ENCODE measurements at regions not wholly inside any gene's neighbourhood (a gene's known extent, or its start where the extent isn't known, plus 50 kb on each side); places are given as distances from the start of the nearest gene placed in this dataset.

DNA sequence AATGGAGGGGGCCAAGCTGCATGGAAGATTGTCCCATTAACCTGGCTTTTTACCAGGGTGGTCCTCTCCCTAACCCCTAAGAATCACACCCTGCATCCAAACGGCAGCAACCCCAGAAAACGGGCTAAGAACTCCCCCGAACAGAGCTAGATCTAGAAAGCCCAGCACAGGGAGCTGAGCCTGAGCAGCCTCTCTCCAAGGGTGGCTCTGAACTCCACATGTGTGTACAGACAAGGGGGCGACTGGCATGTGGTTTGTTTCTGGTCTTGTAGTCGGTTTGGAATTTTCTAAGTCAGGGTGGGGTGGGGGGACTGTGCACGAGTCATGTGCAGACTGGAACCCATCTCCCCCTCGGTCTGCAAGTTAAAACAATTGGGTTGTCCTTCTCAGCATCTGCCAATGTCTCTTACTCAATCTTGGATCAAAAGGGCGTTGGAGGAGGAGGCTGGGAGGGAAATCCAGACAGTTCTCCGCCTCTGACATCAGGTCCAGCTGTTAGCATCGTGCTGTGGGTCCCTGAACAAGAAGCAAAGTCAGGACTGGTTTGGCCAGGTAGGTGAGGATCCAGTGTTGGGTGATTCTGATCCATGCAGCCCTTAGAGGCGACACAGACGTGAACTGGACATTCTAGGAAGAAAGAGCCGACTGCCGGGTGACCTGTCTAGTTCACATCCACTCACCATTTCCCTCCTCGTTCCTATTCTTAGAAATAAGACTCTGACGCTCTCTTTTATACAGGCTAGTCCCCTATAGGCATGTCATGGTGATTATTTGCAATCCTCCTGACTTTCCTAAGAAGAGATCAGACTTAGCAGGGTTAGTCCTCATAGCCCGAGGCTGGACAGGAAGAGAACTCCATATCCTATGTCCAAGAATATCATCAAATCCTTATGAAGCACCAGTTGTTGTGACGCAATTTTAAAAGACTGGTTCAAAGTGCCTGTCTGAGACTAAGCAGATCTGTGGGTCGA lies 381.8 kb downstream of the SOX9 start:
- peak; percentile 29 for DNase-seq (ENCODE audit: low spot score)

DNA sequence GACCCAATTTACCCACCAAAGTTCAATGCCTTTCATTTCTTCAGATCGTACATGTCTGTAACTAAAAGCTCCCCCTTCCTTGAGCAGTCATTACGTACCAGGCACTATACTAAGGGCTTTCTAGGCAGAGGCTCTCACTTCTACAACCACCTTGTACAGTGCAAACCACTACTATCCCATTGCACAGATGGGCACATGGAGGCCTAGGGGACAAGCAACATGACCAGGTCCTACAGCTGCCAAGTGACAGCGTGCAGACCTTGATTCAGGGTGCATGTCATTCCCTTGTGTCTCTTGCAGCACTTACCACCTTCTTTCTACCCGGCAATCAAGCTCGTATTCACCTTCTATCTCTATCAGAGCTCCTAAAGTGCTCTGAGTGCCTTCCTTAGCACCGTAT lies 382.7 kb downstream of the SOX9 start:
- DNase-seq (ENCODE audit: low spot score) = no peak

DNA sequence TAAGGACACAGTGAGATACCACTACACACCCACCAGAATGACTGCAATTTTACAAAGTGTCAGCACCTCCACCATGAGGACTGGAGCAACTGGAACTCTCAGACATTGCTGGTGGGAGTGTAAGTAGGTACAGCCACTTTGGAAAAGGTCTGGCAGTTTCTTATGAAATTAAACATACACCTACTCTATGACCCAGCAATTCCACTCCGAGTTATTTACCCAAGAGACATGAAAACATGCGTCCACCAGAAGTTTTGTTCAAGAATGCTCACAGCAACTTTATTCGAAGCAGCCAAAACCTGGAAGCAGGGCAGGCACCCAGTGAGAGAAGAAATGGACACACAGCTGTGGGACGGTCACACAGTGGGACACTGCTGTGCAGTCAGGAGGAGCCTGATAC lies 384.0 kb downstream of the SOX9 start:
- no peak for DNase-seq (ENCODE audit: low spot score)

DNA sequence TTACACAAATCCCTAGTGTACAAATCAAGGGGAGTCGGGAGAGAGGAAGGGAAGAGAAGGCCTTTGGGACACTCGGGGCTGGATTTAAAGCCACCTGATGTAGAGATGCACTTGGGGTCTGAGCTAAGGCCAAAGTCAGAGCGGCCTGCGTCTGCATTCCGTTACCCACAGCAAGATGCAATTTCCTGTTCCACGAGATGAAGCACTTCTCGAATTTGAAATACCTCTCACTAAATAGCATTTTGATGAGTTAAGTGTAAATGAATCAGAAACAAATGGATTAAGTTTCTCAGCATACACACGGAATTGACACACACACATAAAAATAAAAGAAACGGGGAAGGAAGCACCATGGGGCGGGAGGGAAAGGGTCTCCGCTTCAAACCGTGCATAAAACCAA lies 386.0 kb downstream of the SOX9 start:
- no peak for DNase-seq (ENCODE audit: low spot score)

DNA sequence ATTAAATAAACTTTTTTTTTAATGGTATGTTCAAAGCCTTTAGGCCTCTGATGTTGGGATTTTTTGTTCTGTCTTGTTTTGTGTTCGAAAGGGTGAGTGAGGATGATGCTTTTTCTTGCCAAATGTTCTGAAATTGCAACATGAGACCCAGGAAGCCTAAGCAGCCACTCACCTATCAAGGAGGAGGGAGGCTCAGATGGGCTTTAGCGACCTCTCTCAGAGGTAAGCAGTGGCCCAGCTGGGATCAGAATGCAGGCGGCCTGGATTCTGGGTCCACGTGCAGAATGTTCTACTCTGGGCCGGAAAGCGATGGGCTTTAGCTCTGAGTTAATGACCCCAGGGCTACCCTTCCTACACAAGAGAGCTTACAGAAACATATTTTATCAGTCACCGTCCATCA lies 386.6 kb downstream of the SOX9 start:
- DNase-seq (ENCODE audit: low spot score) = no peak

DNA sequence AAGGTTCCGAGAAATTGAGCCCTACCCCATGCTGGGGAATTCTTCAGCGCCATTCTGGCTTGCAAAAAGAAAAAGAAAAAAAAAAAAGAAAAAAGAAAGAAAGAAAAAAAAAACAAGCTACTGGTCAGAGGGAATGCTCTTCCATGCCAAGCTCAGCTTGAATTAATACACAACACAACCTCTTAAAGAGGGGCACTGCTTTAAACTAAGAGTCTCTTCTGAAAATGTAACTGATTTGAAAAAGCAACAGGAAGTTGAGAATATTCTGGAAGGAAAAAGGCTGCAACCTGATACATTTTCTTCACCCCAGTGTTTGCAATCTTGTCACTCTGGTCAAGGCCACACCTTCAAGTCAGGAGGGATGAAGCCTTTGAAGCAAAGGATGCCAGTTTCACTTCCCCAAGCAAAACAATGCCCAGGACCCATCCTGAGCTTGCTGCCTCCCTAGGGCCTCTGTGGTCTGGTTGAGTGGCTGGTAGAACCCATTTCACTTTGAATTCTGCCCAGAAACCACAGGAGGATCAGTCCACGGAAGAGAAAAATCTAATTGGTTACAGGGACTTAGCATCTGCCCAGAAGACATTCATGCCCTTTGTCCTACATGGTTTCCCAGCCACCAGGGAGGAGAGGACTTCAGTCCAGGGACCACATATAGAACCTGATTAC lies 389.7 kb downstream of the SOX9 start:
- DNase-seq (ENCODE audit: low spot score) = peak; percentile 26

DNA sequence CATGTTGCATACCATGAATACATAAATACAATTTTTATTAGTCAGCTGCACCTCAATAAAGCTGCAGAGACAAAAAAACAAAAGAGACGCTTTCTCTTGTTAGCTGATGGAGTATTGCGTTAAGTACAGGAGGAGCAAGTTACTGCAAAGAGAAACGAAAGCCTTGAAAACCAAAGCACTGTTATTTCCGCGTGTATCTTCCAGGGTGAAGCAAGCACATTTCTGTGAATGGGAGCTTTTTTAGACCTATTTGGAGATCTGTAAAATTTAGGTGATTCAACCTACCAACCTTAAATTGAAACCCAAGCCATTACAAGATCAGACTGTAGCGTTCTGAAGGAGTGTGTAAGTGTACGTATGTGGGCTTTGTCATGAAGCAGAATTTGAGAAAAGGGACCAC lies 390.4 kb downstream of the SOX9 start:
- no peak for DNase-seq (ENCODE audit: low spot score)

DNA sequence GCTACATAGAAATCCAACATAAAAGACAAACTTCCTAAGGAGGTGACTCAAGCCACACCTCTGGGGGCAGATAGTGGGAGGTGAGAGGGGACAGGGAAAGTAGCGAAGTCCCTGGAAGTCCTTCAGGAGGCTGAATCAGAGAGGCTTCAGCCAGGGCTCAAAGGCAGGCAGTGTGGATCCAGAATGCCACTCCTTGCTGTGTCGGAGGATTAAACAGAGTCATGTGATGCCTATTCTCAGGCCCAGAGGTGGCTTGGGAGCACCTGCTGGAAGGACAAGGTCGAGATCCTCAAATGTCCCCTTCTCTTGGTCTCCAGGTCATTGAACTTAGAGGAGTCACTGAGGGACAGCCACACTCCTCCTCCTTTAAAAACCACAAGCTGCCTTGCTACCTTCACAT lies 391.1 kb downstream of the SOX9 start:
- no peak for DNase-seq (ENCODE audit: low spot score)

DNA sequence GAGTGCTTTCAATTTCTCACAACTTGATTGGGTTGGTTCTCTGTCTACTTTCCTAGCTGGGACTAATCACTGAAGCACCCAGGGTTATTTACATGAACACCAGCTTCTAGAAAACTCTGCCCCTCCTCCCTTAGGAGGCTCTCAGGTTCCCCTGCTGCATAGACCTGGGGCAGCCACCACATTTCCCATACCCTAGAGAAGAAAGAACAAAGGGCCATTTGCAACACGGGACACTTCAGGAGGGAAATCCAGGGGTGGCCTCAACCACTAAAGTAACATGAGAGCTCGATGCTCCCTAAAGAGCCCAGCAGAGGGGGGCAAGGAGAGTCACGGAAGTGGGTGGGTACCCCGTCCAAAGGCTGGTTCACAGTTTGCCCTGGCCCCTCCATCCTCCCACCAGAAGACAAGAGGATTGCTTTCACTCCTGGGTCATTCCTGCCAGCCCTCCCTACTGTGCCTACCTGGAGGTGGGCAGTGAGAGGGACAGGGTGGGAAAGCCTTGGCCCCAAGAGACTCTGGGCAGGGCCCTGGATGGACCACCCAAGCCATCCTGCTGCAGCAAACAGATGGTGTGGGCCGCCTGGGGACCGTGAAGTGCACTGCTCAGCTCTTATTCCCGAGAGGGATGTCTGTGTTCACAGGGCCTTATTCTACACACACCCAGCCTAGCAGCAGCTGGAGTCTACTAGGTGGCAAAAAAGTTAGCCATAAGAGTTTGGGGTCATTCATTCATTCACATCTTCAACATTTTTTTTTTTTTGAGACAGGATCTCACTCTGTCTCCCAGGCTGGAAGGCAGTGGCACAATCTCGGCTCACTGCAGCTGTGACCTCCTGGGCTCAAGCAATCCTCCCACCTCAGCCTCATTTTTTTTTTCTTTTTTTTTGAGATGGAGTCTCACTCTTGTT lies 392.1 kb downstream of the SOX9 start:
- DNase-seq (ENCODE audit: low spot score) = no peak

DNA sequence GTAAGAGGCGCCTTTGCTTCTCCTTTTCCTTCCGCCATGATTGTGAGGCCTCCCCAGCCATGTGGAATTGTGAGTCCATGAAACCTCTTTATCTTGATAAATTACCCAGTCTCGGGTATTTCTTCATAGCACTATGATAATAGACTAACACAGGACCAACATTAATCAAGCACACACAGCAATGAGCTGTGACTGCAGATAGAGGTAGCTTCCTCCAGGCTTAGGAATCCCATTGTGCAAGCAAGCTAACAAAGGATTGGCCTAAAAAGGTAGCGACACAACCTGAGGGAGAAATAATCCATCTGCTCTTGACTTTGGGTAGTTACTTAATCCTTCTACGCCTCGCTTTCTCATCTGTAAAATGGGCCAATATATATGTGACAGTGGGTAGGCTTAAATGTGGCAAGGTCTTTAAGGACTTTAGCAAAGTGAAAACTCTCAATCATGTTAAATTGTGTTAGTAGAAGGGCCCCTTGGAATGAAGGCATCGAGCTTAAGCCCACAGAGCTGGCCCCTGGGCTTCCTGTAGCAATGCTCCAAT lies 393.6 kb downstream of the SOX9 start:
- DNase-seq (ENCODE audit: low spot score) = no peak

DNA sequence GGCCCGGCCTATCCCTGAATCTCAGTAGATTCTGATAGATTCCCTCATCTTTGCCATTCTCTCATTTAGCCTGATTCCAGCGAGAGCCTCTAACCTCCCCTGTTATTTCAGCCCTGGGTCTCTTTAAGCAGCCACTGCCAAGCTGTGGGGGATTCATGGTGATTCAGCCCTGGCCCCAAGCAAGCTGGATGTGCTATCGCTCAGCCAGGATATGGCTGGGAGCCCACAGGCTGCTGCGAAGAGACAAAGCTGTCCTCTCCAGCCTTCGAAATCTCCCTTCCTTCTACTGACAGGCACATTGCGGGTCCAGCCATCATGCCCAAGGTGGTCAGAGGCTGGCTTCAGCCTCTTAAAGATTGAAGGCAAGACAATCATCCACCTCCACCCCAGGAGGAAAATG lies 394.1 kb downstream of the SOX9 start:
- DNase-seq (ENCODE audit: low spot score) = peak; percentile 62

DNA sequence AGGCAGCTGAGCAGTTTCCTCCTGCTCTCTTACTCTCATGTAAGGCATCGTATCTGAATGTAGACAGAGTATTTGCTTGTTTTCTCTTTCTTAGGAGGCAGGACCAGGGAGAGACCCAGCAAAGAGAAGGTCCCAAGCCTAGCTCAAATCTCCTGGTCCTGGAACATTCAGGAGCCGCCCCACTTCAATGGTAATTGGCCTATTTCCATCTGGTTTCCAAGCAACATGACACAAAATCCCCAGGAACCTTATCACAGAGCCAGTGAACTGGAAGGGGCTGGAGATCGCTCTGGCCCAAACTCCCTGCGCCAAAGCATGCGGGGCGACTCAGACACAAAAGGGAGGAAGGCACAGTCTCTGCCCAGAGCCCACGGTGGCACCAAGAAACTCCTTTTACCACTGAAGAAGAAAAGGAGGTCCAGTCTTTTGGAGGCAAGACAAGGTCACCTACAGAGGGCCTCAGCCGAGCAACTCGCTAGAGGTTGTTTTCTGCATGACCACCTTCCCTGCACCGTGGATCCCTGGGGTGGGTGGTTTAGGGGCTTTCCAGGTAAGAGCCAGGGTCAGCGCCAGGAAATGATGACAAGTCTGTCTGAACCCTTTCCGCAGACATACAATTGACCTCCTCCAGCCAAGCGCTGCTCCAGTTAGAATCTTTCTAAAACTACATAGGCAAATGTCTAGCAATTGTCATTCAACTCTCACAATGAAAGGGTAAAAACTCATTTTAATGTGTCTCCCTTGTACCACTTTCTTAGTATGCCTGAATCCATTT lies 394.7 kb downstream of the SOX9 start:
- peak; percentile 58 for DNase-seq (ENCODE audit: low spot score)

DNA sequence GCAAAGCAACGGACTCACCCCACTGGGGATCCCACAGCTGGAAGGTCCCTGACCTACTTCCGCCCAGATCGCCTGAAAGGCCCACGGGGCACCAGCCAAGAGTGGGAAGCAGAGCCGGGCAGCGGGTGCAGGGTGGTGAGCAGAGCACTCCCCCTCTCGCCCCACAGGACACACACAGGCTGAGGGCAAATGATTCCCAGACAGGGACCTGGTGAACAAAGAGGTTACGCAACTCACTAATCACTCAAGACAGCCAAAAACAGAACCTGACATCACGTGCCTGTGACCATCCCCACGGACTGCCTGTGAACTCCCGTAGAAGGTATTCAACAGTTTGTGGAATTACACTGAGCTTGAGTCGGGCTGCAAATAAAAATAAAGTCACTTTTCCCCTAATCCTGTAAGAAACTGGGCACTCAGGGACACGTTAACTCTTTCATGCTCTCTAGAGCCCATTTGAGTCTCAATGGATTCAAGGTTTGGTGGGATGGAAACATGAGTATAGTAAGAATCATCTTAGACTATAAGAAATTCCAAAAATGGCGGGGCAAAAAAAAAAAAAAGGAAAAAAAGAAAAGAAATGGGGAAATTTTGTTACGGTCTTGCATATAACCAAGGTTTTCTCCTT lies 396.1 kb downstream of the SOX9 start:
- DNase-seq (ENCODE audit: low spot score) = no peak

DNA sequence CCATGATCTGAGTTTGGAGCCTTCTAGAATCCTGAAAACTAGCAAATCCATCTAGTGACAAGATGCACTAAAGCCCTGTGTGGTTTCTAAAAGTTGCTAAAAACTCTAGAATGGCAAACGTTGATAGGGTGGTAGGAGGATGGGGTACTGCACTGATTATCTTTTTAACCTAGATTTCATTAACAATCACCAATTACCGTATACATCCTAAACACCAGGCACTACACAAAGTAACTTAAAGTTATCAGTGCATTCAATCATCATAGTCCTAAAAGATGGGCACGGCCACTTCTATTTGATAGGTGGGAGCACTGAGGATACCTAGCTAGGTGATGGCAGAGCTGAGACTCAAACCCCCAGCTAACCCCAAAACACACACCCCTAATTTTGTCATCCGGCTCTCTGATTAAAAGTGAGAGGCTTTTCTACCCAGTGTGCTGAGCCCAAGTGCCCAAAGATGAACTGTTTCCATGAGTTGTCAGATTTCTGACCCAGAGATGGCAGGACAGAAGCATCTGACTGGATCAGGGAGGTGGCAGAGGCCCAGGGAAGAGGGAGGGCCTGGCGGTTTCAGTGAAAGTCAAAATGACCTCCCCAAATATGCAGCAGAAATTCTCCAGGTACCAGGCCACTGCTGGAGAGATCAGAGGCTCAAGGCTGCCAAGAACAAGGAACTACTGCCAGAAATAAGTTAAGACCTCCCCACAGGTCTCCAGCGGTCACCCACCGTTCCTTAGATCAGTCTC lies 396.8 kb downstream of the SOX9 start:
- DNase-seq (ENCODE audit: low spot score) = no peak

DNA sequence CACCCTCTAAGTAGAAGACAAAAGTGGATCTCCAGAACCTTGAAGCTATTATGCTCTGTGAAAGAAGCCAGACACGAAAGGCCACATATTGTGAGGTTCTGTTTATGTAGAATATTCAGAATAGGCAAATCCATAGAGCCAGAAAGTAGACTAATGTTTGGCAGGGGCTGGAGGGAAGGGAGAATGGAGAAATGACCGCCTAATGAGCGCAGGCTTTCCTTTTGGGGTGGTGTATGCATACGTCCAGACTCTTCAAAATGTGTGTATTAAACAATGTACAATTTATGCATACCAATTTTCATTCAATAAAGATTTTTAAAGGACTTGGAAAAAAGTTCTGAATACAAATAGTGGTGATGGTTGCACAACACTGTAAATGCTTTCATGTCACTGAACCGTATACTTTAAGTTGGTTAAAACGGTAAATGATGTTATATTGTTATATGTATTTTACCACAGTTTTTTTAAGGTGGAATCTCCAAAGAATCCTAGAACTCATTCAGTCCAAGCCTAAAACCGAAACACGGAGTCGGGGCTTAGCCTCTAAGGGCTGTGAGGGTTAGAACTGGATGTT lies 397.4 kb downstream of the SOX9 start:
- DNase-seq (ENCODE audit: low spot score) = no peak

DNA sequence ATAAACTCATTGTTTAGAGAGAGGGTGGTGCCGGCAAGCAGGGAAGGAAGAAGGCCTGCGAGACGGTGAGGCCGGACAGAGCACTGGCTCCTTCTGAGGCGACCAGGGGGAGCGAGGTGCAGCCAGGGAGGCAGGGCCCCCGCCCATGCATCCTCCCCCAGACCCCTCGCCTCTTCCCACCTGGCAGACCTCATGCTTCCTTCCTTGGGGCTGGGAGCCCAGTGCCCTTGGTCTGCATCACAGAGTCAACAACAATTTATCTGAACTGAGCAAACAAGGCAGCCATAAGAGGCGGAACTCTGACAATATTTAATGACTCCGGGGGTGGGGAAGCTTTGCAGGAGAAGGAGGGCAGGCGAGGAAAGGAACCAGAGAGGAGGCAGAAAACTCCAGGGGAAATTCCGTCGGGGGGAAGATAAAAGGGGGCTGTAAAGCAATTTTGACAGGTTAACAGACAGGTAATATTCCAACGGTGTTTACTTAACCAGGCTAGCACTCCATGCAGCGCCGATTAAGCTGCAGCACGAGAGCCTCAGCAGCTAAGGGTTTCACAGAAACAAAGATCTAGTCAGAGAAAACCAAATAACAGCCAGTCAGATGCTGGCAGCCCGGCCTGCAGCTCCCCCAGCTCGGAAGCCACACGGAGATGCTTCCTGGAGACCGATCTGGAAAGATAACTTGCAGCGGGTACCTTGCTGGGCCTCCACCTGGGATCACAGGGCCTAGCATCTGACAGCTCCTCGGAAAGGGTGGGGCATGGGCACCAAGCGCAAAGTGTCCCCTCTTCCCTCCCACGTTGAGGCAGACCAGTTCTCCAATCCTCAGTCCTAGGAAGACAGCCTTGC lies 398.2 kb downstream of the SOX9 start:
- DNase-seq (ENCODE audit: low spot score) = no peak

DNA sequence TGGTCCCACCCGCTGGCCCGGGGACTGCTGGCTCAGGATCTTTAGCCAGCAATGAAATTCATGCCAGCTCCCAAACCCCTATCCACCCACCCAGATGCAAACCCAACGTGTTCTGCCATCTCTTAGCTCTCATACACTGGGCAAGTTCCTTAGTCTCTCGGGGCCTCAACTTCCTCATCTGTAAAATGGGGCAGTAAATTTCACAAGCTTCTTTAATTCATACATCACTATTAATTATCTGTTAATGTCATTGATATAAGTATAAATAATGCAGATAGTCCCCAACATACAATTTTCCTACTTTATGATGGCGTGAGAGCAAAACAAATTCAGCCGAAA lies 398.7 kb downstream of the SOX9 start:
- DNase-seq (ENCODE audit: low spot score) = no peak

DNA sequence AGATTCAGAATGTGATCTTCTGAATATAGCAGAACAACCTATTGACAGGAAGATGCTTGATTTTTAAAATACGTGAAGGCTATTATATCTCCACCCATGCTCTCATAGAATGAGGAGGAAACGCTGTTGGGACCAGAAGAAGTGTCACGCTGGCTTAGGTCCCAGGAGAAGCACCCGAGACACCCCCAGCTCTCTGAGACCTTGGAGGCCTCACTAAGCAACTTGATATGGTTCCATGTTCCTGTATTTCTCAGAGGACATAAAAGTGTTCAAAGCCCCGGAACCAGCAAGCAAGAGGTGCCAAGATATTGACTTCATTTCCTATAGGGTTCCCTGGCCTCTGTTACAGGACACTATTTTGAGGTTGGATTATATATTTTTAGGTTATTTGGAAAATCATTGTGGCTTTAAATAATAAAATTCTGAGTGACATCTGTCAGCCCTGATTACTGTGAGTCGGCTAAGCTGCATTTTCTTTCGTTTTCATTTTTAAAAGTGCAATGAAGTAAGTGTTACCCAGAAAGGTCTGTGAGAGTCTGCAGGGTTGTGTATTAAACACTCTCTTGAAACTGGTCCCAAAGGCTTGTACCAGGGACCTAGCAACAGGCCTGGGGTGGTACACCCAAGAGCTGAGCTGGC lies 400.0 kb downstream of the SOX9 start:
- DNase-seq (ENCODE audit: low spot score) = no peak

Data from AG08396 (cell line).